Body of pancreas (tissue), 4 donors: ENCODE measurements at regions not wholly inside any gene's neighbourhood (a gene's known extent, or its start where the extent isn't known, plus 50 kb on each side); places are given as distances from the start of the nearest gene placed in this dataset.

Experiments
- ATAC-seq: fragments of 150-250 bp; one replicate; pipeline ENCODE4 v1.9.1; 2016
- DNase-seq, 4 donors: peaks; one replicate each; pipeline ENCODE4 v3.0.0-alpha.2; 2019
- H3K27ac ChIP-seq, 4 donors: fragments of 200-600 bp; sonication (generic); 1 replicate in 3 of 4; 2 replicates in 1 of 4; pipeline versions ENCODE4 v1.5.1 to v1.6.1; 2016 to 2019; ENCODE audit warnings: mild to moderate bottlenecking in 1 of 4, mixed read lengths in 1 of 4, moderate library complexity in 1 of 4
- H3K27me3 ChIP-seq, 2 donors: fragments of 200-600 bp; sonication (generic); one replicate each; pipeline ENCODE4 v1.6.0; 2016; ENCODE audit warnings: mild to moderate bottlenecking in 1 of 2
- H3K36me3 ChIP-seq, 2 donors: fragments of 200-600 bp; sonication (generic); replicated peaks in 1 of 2; 2 replicates each; pipeline ENCODE4 v1.5.1; 2016; ENCODE audit warnings: low read depth in 2 of 2; ENCODE audit not compliant: insufficient read depth in 1 of 2
- H3K4me1 ChIP-seq: fragments of 200-600 bp; sonication (generic); one replicate; pipeline ENCODE4 v1.6.0; 2016
- H3K4me3 ChIP-seq, 2 donors: fragments of 200-600 bp; sonication (generic); 1 replicate in 1 of 2; 2 replicates in 1 of 2; pipeline ENCODE4 v1.5.1; 2016 to 2019
- H3K9me3 ChIP-seq, 3 donors: fragments of 200-600 bp; sonication (generic); 1 replicate in 2 of 3; 2 replicates in 1 of 3; pipeline ENCODE4 v1.5.1; 2016
- POLR2A ChIP-seq, 3 donors: fragments of 450-650 bp; IDR thresholded peaks; one replicate each; pipeline ENCODE4 v1.6.1; 2016; ENCODE audit warnings: antibody characterized with exemption in 3 of 3, mild to moderate bottlenecking in 2 of 3
- WGBS, 2 donors: methylation state at CpG; one replicate each; pipeline ENCODE4 v1.1.5; 2017; 5-methylcytosine and 5-hydroxymethylcytosine counted together
- intact Hi-C: fragments of 100-400 bp; cut with DNase I; formaldehyde crosslinking; loops from one replicate; pipeline ENCODE4 v1.15.1; 2023
- TF ChIP-seq, protein P1 (sequence below), 7 experiments: fragments of 450-650 bp in 4 of 7; fragments of 200-600 bp in 3 of 7; sonication (generic) in 3 of 7; IDR thresholded peaks; one replicate each; pipeline ENCODE4 v1.5.1; 2016 to 2019; ENCODE audit warnings: antibody characterized with exemption in 7 of 7

DNA sequence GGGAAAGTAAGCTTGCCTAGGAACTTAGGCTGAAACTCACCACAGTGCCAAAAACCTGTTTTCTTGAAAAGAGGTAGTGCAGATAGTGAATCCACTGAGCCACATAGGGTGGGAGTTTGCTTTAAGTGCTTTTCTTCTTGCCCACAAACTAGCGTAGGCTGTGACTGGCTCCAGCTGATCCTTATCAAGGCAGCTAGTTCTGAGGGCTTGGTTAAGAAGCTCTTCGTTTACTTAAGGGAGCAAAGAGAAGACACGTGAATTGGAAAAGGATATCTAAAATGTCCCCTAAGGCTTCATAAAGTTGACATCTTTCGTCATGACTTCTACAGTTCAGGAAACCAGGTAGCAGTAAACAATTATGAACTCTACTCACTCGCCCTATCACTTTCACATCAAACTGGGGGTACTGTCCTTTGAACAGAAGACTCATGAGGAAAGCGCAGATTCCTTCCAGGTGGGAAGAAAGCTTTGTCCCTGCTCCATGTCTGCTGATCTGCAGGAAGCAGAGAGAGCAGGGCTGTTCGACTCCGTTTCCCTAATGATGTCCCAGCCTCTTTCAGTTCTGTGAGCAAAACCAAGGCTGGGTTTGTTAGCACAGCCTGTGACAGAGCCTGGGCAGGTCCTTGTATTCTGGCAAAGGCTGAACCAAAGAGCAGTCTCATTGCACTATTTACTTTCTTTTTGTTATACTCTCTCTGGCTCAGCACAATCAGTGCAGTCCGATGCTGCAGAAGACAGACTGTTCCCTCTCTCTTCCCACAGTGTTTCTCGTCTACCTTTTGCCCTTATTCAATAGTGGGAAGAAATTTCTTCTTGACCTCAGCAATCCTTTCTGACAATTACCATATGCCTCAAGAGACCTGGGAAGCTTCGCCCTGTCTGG is 93.5 kb upstream of the ETV6 start:
- Histone ChIP-seq H3K4me1 (peaks cover 5% of the 10 kb centered on the region), H3K36me3 (no peaks in the 10 kb centered on the region), H3K27me3 (no peaks in the 10 kb centered on the region), H3K27ac (no peak overlapping the region), H3K9me3 (no peaks in the 10 kb centered on the region), H3K4me3 (no peak overlapping the region)
- 30 to 51% methylated on average over 11 of the region's 11 CpGs for WGBS, 2 donors
- TF ChIP-seq POLR2A (IDR thresholded peaks at IDR 0.05), result no peak
- TF ChIP-seq, protein P1, sequence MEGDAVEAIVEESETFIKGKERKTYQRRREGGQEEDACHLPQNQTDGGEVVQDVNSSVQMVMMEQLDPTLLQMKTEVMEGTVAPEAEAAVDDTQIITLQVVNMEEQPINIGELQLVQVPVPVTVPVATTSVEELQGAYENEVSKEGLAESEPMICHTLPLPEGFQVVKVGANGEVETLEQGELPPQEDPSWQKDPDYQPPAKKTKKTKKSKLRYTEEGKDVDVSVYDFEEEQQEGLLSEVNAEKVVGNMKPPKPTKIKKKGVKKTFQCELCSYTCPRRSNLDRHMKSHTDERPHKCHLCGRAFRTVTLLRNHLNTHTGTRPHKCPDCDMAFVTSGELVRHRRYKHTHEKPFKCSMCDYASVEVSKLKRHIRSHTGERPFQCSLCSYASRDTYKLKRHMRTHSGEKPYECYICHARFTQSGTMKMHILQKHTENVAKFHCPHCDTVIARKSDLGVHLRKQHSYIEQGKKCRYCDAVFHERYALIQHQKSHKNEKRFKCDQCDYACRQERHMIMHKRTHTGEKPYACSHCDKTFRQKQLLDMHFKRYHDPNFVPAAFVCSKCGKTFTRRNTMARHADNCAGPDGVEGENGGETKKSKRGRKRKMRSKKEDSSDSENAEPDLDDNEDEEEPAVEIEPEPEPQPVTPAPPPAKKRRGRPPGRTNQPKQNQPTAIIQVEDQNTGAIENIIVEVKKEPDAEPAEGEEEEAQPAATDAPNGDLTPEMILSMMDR (IDR thresholded peaks at IDR 0.05), result no peak
- intact Hi-C loops, result no loop called here
- peak in 3 of 4 donors; percentile 30 to 47 (median 46) for DNase-seq
- peak; percentile 60 for ATAC-seq

DNA sequence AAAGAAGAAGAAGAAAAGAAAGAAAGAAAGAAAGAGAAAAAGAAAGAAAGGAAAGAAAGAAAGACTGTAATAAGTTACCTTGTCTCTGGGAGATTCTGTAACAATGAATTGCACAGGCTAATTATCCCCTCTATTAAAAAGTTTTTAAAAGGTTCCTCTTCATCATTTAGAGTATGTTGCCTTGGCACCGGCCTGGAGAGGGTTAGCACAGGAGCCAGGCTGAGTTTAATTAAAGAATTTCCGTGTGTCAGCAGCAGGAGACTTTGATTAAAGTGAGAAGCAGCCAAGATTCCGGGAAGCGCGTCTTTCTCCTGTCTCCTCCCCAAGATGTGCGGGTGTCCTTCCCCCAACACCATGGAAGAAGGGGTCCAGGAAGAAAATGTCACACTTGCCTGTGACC is 92.8 kb upstream of the ETV6 start:
- intact Hi-C loops, result no loop called here
- no peak for ATAC-seq
- H3K27ac ChIP-seq, result no peak overlapping the region
- no peaks in the 10 kb centered on the region for H3K9me3 ChIP-seq
- no peak for DNase-seq
- H3K27me3 ChIP-seq, result no peaks in the 10 kb centered on the region
- H3K4me3 ChIP-seq, result no peak overlapping the region
- H3K4me1 ChIP-seq, result peaks cover 5% of the 10 kb centered on the region
- WGBS, 2 donors, result 29 to 30% methylated on average over 6 of the region's 6 CpGs
- H3K36me3 ChIP-seq, result no peaks in the 10 kb centered on the region
- no peak for TF ChIP-seq POLR2A (IDR thresholded peaks at IDR 0.05)
- TF ChIP-seq, protein P1 (IDR thresholded peaks at IDR 0.05), result no peak

DNA sequence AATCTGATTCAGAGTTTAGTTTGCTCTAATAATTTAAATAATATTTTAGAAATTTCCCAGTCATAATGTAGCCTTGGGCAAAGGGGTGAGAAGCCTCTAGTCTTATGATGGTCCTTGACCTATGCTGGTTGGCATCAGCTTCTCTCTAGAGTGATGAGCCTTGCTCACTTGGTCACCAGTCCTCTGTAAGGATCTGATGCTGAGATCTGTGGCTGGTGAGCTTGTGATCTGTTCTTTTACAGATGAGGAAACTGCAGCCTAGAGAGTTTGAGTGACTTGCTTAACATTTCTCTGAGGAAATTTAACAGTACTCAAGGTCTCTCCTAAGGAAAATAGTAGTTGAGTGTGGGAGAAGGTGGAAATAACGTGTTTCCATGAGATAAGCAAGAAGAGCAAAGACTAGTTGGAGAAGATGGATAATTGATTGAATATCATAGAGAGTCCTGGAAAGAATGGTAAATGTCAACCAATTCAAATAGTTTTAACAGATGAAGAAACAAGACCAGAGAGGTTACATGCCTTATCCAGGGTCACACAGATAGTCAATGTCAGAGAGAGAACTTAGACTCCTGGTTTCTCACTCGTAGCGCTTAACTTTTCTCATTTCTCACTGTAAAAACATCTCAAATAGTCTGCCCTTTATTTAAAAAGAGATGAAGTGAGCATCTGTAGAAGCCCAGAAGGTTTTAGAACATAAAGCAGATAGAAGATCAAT is 89.7 kb upstream of the ETV6 start:
- 85 to 91% methylated on average over 3 of the region's 3 CpGs for WGBS, 2 donors
- no peak for ATAC-seq
- Histone ChIP-seq H3K4me3 (no peak overlapping the region), H3K36me3 (no peaks in the 10 kb centered on the region), H3K9me3 (no peaks in the 10 kb centered on the region), H3K4me1 (peaks cover 5% of the 10 kb centered on the region), H3K27ac (no peak overlapping the region), H3K27me3 (no peaks in the 10 kb centered on the region)
- no peak for TF ChIP-seq POLR2A (IDR thresholded peaks at IDR 0.05)
- TF ChIP-seq, protein P1 (IDR thresholded peaks at IDR 0.05), result no peak
- DNase-seq, result no peak
- intact Hi-C loops, result no loop called here

DNA sequence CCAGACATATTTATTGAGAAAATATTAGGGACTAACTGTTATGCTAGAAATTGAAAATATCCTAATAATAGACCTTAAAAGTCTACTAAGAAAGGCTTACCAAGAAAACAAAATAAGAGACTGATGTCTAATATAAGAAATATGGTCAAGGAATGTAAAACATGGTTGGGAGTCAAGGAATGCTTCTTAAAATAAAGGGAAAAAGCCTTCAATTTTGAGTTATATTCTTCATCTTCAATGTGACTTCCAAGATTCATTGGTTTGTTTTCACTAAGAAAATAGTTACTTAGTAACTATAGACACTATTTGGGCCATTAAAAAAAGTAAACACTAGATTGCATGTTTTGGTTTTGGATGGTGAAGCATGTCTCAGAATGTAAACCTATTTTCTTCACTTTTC is 88.1 kb upstream of the ETV6 start:
- no peak for TF ChIP-seq POLR2A (IDR thresholded peaks at IDR 0.05)
- TF ChIP-seq, protein P1 (IDR thresholded peaks at IDR 0.05), result no peak
- no peaks in the 10 kb centered on the region for H3K36me3 ChIP-seq

More for the DNA sequence above, 88.1 kb upstream of the ETV6 start:
- ATAC-seq (no peak), DNase-seq (no peak)
- no peaks in the 10 kb centered on the region for H3K27me3 ChIP-seq
- intact Hi-C loops, result no loop called here
- no peak overlapping the region for H3K27ac ChIP-seq
- H3K9me3 ChIP-seq, result no peaks in the 10 kb centered on the region
- H3K4me3 ChIP-seq, result no peak overlapping the region
- peaks cover 4% of the 10 kb centered on the region for H3K4me1 ChIP-seq
